CD14-positive monocyte (primary cell): ENCODE measurements at regions not wholly inside any gene's neighbourhood (a gene's known extent, or its start where the extent isn't known, plus 50 kb on each side); places are given as distances from the start of the nearest gene placed in this dataset.

ENCODE experiments used
- DNase-seq, 3 donors: peaks; one replicate each; pipeline ENCODE4 v3.0.0-alpha.2; 2011 to 2022
- H2AFZ ChIP-seq: 2 replicates; pipeline ENCODE4 v1.6.0; 2012; ENCODE audit warnings: mild to moderate bottlenecking, low read depth, low read length, inconsistent platforms; ENCODE audit not compliant: insufficient read depth, poor library complexity, severe bottlenecking
- H3K27ac ChIP-seq, 2 donors: 1 replicate in 1 of 2; 2 replicates in 1 of 2; pipeline ENCODE4 v1.5.1; 2012 to 2013; ENCODE audit warnings: low read length in 2 of 2, control low read depth in 1 of 2, inconsistent platforms in 1 of 2, low read depth in 1 of 2, mild to moderate bottlenecking in 1 of 2
- H3K27me3 ChIP-seq, 2 donors: one replicate each; pipeline versions ENCODE4 v1.6.0 to v1.6.1; 2011 to 2013; ENCODE audit warnings: low read length in 2 of 2; ENCODE audit not compliant: control insufficient read depth in 2 of 2, insufficient read depth in 2 of 2
- H3K36me3 ChIP-seq, 2 donors: replicated peaks in 1 of 2; 1 replicate in 1 of 2; 2 replicates in 1 of 2; pipeline versions ENCODE4 v1.5.1 to v1.6.1; 2012 to 2013; ENCODE audit warnings: low read length in 2 of 2, control low read depth in 1 of 2, inconsistent platforms in 1 of 2, mild to moderate bottlenecking in 1 of 2; ENCODE audit not compliant: insufficient read depth in 2 of 2, control insufficient read depth in 1 of 2
- H3K4me1 ChIP-seq, 2 donors: 1 replicate in 1 of 2; 2 replicates in 1 of 2; pipeline versions ENCODE4 v1.5.1 to v1.6.1; 2012 to 2013; ENCODE audit warnings: low read length in 2 of 2, control low read depth in 1 of 2, inconsistent platforms in 1 of 2, mild to moderate bottlenecking in 1 of 2, moderate library complexity in 1 of 2; ENCODE audit not compliant: insufficient read depth in 2 of 2, control insufficient read depth in 1 of 2
- H3K4me2 ChIP-seq: replicated peaks from 2 replicates; pipeline ENCODE3; 2012; ENCODE audit warnings: low read length, moderate library complexity, mild to moderate bottlenecking; ENCODE audit not compliant: poor library complexity, severe bottlenecking; ENCODE audit errors: extremely low read depth
- H3K4me3 ChIP-seq, 3 experiments: fragments of 200-600 bp in 1 of 3; sonication (generic) in 1 of 3; replicated peaks in 1 of 3; 1 replicate in 2 of 3; 2 replicates in 1 of 3; pipeline ENCODE4 v1.5.1; 2011 to 2013; ENCODE audit warnings: low read length in 3 of 3, mild to moderate bottlenecking in 3 of 3, control low read depth in 2 of 3, low read depth in 2 of 3, inconsistent platforms in 1 of 3, moderate library complexity in 1 of 3
- H3K79me2 ChIP-seq: 2 replicates; pipeline ENCODE4 v1.6.0; 2012; ENCODE audit warnings: mild to moderate bottlenecking, control low read depth, inconsistent platforms, low read length, moderate library complexity; ENCODE audit not compliant: insufficient read depth
- H3K9ac ChIP-seq: 2 replicates; pipeline ENCODE4 v1.6.0; 2017; ENCODE audit warnings: low read length, mild to moderate bottlenecking; ENCODE audit not compliant: insufficient read depth, poor library complexity, severe bottlenecking
- H3K9me3 ChIP-seq, 2 donors: replicated peaks in 1 of 2; 1 replicate in 1 of 2; 2 replicates in 1 of 2; pipeline versions ENCODE4 v1.5.1 to v1.6.1; 2012 to 2013; ENCODE audit warnings: low read length in 2 of 2, control low read depth in 1 of 2; ENCODE audit not compliant: control insufficient read depth in 1 of 2, insufficient read depth in 1 of 2
- H4K20me1 ChIP-seq: 2 replicates; pipeline ENCODE4 v1.6.0; 2012; ENCODE audit warnings: mild to moderate bottlenecking, low read length, control low read depth, moderate library complexity; ENCODE audit not compliant: insufficient read depth
- H3K27ac Mint-ChIP-seq, 7 donors: one replicate each; pipeline ENCODE4 v1.8.0; 2020; ENCODE audit warnings: mild to moderate bottlenecking in 7 of 7, mixed read lengths in 7 of 7, moderate library complexity in 6 of 7, inconsistent platforms in 2 of 7
- H3K27me3 Mint-ChIP-seq, 3 donors: one replicate each; pipeline ENCODE4 v1.8.0; 2021 to 2022; ENCODE audit warnings: low read depth in 3 of 3, mild to moderate bottlenecking in 3 of 3, mixed read lengths in 3 of 3, moderate library complexity in 3 of 3, inconsistent platforms in 1 of 3
- H3K36me3 Mint-ChIP-seq, 2 donors: one replicate each; pipeline ENCODE4 v1.8.0; 2020; ENCODE audit warnings: mixed read lengths in 2 of 2, inconsistent platforms in 1 of 2, mild to moderate bottlenecking in 1 of 2
- H3K4me1 Mint-ChIP-seq: one replicate; pipeline ENCODE4 v1.8.0; 2020; ENCODE audit warnings: mild to moderate bottlenecking, mixed read lengths
- H3K4me3 Mint-ChIP-seq, 2 donors: one replicate each; pipeline ENCODE4 v1.8.0; 2020; ENCODE audit warnings: mild to moderate bottlenecking in 2 of 2, mixed read lengths in 2 of 2, moderate library complexity in 1 of 2
- H3K9me3 Mint-ChIP-seq, 7 donors: one replicate each; pipeline ENCODE4 v1.8.0; 2020 to 2022; ENCODE audit warnings: mixed read lengths in 7 of 7, mild to moderate bottlenecking in 6 of 7, moderate library complexity in 6 of 7, inconsistent platforms in 2 of 7
- WGBS: methylation state at CpG from one replicate; pipeline ENCODE4 v1.1.5; 2013; ENCODE audit warnings: missing lambda C conversion rate; ENCODE audit not compliant: insufficient coverage; 5-methylcytosine and 5-hydroxymethylcytosine counted together
- intact Hi-C, 2 donors: fragments of 100-400 bp; cut with micrococcal nuclease; formaldehyde crosslinking; loops; one replicate each; pipeline versions ENCODE4 v1.15.0 to v1.15.1; 2023
- TF ChIP-seq, protein P1 (sequence below): fragments of 200-600 bp; IDR thresholded peaks from one replicate; pipeline ENCODE4 v1.8.0; 2022; ENCODE audit warnings: antibody characterized with exemption, mild to moderate bottlenecking

DNA sequence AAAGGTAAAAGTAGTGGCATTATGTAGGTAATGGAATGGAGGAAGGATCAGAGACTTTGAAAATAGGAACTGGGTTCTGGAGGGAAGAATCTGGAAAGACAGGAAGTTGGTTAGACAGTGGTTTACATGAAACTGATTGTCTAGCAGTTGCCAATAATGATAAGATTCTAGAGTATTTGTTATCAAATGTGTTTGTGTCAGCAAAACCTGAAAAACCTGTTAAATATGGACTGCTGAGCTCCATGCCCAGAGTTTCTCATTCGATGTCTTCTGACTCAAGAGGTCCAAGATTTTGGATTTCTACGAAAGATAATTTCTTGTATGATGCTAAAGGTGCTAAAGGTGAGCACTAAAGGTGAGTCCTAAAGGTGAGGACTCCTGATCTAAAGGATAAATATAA, 515.0 kb upstream of the TUSC1 start:
- no peaks in the 10 kb centered on the region for H3K36me3 Mint-ChIP-seq
- Histone ChIP-seq H3K36me3 (no peaks in the 10 kb centered on the region), H3K4me1 (no peaks in the 10 kb centered on the region), H3K27ac (no peak overlapping the region), H3K79me2 (no peaks in the 10 kb centered on the region), H4K20me1 (no peaks in the 10 kb centered on the region), H2AFZ (no peak overlapping the region), H3K9ac (no peak overlapping the region), H3K9me3 (peaks cover 15 to 20% of the 10 kb centered on the region in 2 donors), H3K27me3 (no peaks in the 10 kb centered on the region), H3K4me2 (no peak overlapping the region), H3K4me3 (no peak overlapping the region)
- no peak overlapping the region for H3K27ac Mint-ChIP-seq
- no peak overlapping the region for H3K4me3 Mint-ChIP-seq
- H3K27me3 Mint-ChIP-seq, result no peaks in the 10 kb centered on the region
- WGBS, result 67% methylated on average over 1 of the region's 2 CpGs
- H3K4me1 Mint-ChIP-seq, result no peaks in the 10 kb centered on the region
- intact Hi-C loops, result no loop called here
- peaks cover 6 to 15% (median 8%) of the 10 kb centered on the region in 7 donors for H3K9me3 Mint-ChIP-seq
- TF ChIP-seq, protein P1, sequence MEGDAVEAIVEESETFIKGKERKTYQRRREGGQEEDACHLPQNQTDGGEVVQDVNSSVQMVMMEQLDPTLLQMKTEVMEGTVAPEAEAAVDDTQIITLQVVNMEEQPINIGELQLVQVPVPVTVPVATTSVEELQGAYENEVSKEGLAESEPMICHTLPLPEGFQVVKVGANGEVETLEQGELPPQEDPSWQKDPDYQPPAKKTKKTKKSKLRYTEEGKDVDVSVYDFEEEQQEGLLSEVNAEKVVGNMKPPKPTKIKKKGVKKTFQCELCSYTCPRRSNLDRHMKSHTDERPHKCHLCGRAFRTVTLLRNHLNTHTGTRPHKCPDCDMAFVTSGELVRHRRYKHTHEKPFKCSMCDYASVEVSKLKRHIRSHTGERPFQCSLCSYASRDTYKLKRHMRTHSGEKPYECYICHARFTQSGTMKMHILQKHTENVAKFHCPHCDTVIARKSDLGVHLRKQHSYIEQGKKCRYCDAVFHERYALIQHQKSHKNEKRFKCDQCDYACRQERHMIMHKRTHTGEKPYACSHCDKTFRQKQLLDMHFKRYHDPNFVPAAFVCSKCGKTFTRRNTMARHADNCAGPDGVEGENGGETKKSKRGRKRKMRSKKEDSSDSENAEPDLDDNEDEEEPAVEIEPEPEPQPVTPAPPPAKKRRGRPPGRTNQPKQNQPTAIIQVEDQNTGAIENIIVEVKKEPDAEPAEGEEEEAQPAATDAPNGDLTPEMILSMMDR, result no peak
- no peak for DNase-seq

DNA sequence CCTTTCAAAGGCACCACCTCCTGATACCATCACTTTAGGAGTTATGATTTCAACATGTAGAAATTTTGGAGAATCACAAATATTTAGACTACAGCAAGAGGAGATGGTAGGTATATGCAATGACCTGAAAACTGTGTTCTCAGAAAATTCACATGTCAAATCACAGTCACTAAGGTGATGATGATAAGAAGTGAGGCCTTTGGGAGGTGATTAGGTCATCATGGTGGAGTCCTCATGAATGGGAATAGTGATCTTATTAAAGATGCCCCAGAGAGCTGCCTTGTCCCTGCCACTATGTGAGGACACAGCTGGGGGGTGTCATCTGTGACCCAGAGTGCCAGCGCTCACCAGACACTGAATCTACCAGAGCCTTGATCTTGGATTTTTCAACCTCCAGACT, 513.5 kb upstream of the TUSC1 start:
- no peaks in the 10 kb centered on the region for H3K4me1 Mint-ChIP-seq
- H3K4me3 ChIP-seq, result no peak overlapping the region
- no peak overlapping the region for H3K27ac Mint-ChIP-seq
- no peak overlapping the region for H2AFZ ChIP-seq
- no peaks in the 10 kb centered on the region for H3K36me3 ChIP-seq
- no peaks in the 10 kb centered on the region for H3K36me3 Mint-ChIP-seq
- no peak overlapping the region for H3K9ac ChIP-seq
- no peak overlapping the region for H3K4me2 ChIP-seq
- no peak for DNase-seq
- H3K4me1 ChIP-seq, result no peaks in the 10 kb centered on the region
- no peaks in the 10 kb centered on the region for H4K20me1 ChIP-seq
- H3K27me3 ChIP-seq, result no peaks in the 10 kb centered on the region
- H3K4me3 Mint-ChIP-seq, result no peak overlapping the region
- intact Hi-C loops, result no loop called here
- no CpG with 5 or more reads among the region's 1 CpG for WGBS
- H3K9me3 Mint-ChIP-seq, result peaks cover 5 to 19% (median 9%) of the 10 kb centered on the region in 7 donors
- peaks cover 19 to 25% of the 10 kb centered on the region in 2 donors for H3K9me3 ChIP-seq
- H3K27me3 Mint-ChIP-seq, result no peaks in the 10 kb centered on the region
- no peaks in the 10 kb centered on the region for H3K79me2 ChIP-seq
- no peak overlapping the region for H3K27ac ChIP-seq
- TF ChIP-seq, protein P1, result no peak
